IMR-90 (cell line): ENCODE measurements at regions not wholly inside any gene's neighbourhood (a gene's known extent, or its start where the extent isn't known, plus 50 kb on each side); places are given as distances from the start of the nearest gene placed in this dataset.

ENCODE experiments used
- ATAC-seq: fragments of 200-7000 bp; cut with Tn5 transposase; 2 replicates; pipeline ENCODE4 v1.9.1; 2020; ENCODE audit warnings: low read depth, mild to moderate bottlenecking, moderate library complexity
- BruUV-seq: library from RNA; stranded (reverse); fragments of 400-500 nt; replicated peaks from 2 replicates; lab custom pipeline; 2021; lab: Mats Ljungman, UMichigan
- CTCF ChIA-PET: fragments of 300-600 bp; formaldehyde crosslinking; extraction: SDS; loops from one replicate; lab custom pipeline; 2021; ENCODE audit warnings: antibody characterized with exemption; lab: Yijun Ruan, JAX
- POLR2A ChIA-PET: fragments of 300-600 bp; sonication (Branson Sonifier 250); formaldehyde crosslinking; loops from one replicate; lab custom pipeline; 2022; ENCODE audit warnings: antibody characterized with exemption; ENCODE audit not compliant: unreplicated experiment; lab: Charles Lee
- DNase-seq: peaks from one replicate; pipeline ENCODE4 v3.0.0; 2013
- H2AFZ ChIP-seq: replicated peaks from 2 replicates; pipeline ENCODE3; 2013; ENCODE audit warnings: low read length, mild to moderate bottlenecking; ENCODE audit not compliant: poor library complexity
- H2AK5ac ChIP-seq: 2 replicates; pipeline ENCODE4 v1.6.1; 2013; ENCODE audit warnings: low read depth, low read length, inconsistent platforms
- H2AK9ac ChIP-seq: replicated peaks from 2 replicates; pipeline ENCODE3; 2013; ENCODE audit warnings: mild to moderate bottlenecking, low read depth, low read length, moderate library complexity; ENCODE audit not compliant: poor library complexity
- H2BK120ac ChIP-seq: 2 replicates; pipeline ENCODE4 v1.6.1; 2013; ENCODE audit warnings: low read depth, low read length, inconsistent platforms
- H2BK15ac ChIP-seq: 3 replicates; pipeline ENCODE4 v1.6.1; 2013; ENCODE audit warnings: low read depth, low read length, inconsistent platforms
- H2BK20ac ChIP-seq: 2 replicates; pipeline ENCODE4 v1.6.1; 2013; ENCODE audit warnings: low read depth, mild to moderate bottlenecking, inconsistent platforms, low read length, moderate library complexity
- H2BK5ac ChIP-seq: 2 replicates; pipeline ENCODE4 v1.6.1; 2013; ENCODE audit warnings: mild to moderate bottlenecking, low read depth, low read length, inconsistent platforms; ENCODE audit not compliant: poor library complexity, severe bottlenecking
- H3K14ac ChIP-seq: replicated peaks from 2 replicates; pipeline ENCODE4 v1.6.1; 2013; ENCODE audit warnings: low read depth, low read length, inconsistent platforms
- H3K18ac ChIP-seq: 2 replicates; pipeline ENCODE4 v1.6.1; 2013; ENCODE audit warnings: low read depth, low read length, control low read depth
- H3K23ac ChIP-seq: 2 replicates; pipeline ENCODE4 v1.6.1; 2013; ENCODE audit warnings: low read depth, low read length, inconsistent platforms
- H3K27ac ChIP-seq: 2 replicates; pipeline ENCODE4 v1.5.1; 2013; ENCODE audit warnings: mild to moderate bottlenecking, control low read depth, low read length; ENCODE audit not compliant: insufficient read depth
- H3K27me3 ChIP-seq: 2 replicates; pipeline ENCODE4 v1.6.1; 2013; ENCODE audit warnings: low read length; ENCODE audit not compliant: control insufficient read depth, insufficient read depth
- H3K36me3 ChIP-seq: 2 replicates; pipeline ENCODE4 v1.6.1; 2013; ENCODE audit warnings: low read length, mixed read lengths; ENCODE audit not compliant: control insufficient read depth, insufficient read depth
- H3K4ac ChIP-seq: 2 replicates; pipeline ENCODE4 v1.6.1; 2013; ENCODE audit warnings: low read depth, low read length, inconsistent platforms
- H3K4me1 ChIP-seq: 2 replicates; pipeline ENCODE4 v1.6.1; 2013; ENCODE audit warnings: low read length, mixed read lengths; ENCODE audit not compliant: control insufficient read depth, insufficient read depth
- H3K4me2 ChIP-seq: 2 replicates; pipeline ENCODE4 v1.6.1; 2013; ENCODE audit warnings: low read depth, mild to moderate bottlenecking, control low read depth, low read length, moderate library complexity
- H3K4me3 ChIP-seq: 2 replicates; pipeline ENCODE4 v1.5.1; 2013; ENCODE audit warnings: low read depth, mild to moderate bottlenecking, control low read depth, low read length, moderate library complexity; ENCODE audit not compliant: insufficient read depth
- H3K56ac ChIP-seq: 2 replicates; pipeline ENCODE4 v1.6.1; 2013; ENCODE audit warnings: low read length, inconsistent platforms; ENCODE audit not compliant: insufficient read depth; ENCODE audit errors: extremely low read depth
- H3K79me1 ChIP-seq, 2 experiments: 2 replicates each; pipeline ENCODE4 v1.6.1; 2013; ENCODE audit warnings: low read length in 2 of 2, inconsistent platforms in 1 of 2, low read depth in 1 of 2
- H3K9ac ChIP-seq: 2 replicates; pipeline ENCODE4 v1.6.1; 2013; ENCODE audit warnings: low read depth, low read length, control low read depth
- H3K9me1 ChIP-seq: 2 replicates; pipeline ENCODE4 v1.6.1; 2013; ENCODE audit warnings: low read length, inconsistent platforms; ENCODE audit not compliant: insufficient read depth
- H3K9me3 ChIP-seq: 2 replicates; pipeline ENCODE4 v1.6.1; 2013; ENCODE audit warnings: low read length; ENCODE audit not compliant: control insufficient read depth, insufficient read depth
- H4K20me1 ChIP-seq: 2 replicates; pipeline ENCODE4 v1.6.1; 2013; ENCODE audit warnings: low read length, inconsistent platforms; ENCODE audit not compliant: insufficient read depth
- H4K5ac ChIP-seq: 2 replicates; pipeline ENCODE4 v1.6.1; 2013; ENCODE audit warnings: mild to moderate bottlenecking, low read depth, low read length, control low read depth
- H4K8ac ChIP-seq, 2 experiments: 2 replicates each; pipeline ENCODE4 v1.6.1; 2013; ENCODE audit warnings: low read depth in 2 of 2, low read length in 2 of 2, control low read depth in 1 of 2, inconsistent platforms in 1 of 2
- H4K91ac ChIP-seq: 2 replicates; pipeline ENCODE4 v1.6.1; 2013; ENCODE audit warnings: low read depth, low read length, inconsistent platforms; ENCODE audit not compliant: insufficient read depth
- BHLHE40 ChIP-seq: fragments of 150-350 bp; IDR thresholded peaks from 2 replicates; pipeline ENCODE4 v1.6.1; 2016; ENCODE audit warnings: mild to moderate bottlenecking, low read depth, low read length
- CEBPB ChIP-seq: IDR thresholded peaks from 2 replicates; pipeline ENCODE4 v1.6.1; 2012; ENCODE audit warnings: low read depth, low read length, improper control_type of control experiment
- CHD1 ChIP-seq: IDR thresholded peaks from 2 replicates; pipeline ENCODE4 v1.6.1; 2012; ENCODE audit warnings: low read depth, low read length, improper control_type of control experiment
- CTCF ChIP-seq: conservative IDR thresholded peaks from 2 replicates; pipeline ENCODE4 v1.5.1; 2012; ENCODE audit warnings: mild to moderate bottlenecking, low read depth, low read length, improper control_type of control experiment
- ELK1 ChIP-seq: fragments of 150-350 bp; IDR thresholded peaks from 2 replicates; pipeline ENCODE4 v1.6.1; 2016; ENCODE audit warnings: low read depth, mild to moderate bottlenecking, low read length, moderate library complexity, borderline replicate concordance
- FOS ChIP-seq: fragments of 150-350 bp; IDR thresholded peaks from 2 replicates; pipeline ENCODE4 v1.6.1; 2016; ENCODE audit warnings: low read depth, low read length
- MAFK ChIP-seq: IDR thresholded peaks from 2 replicates; pipeline ENCODE4 v1.6.1; 2012; ENCODE audit warnings: low read depth, low read length, improper control_type of control experiment
- MAZ ChIP-seq: IDR thresholded peaks from 2 replicates; pipeline ENCODE4 v1.6.1; 2012; ENCODE audit warnings: low read depth, mild to moderate bottlenecking, low read length, improper control_type of control experiment, moderate library complexity, borderline replicate concordance
- MXI1 ChIP-seq: IDR thresholded peaks from 2 replicates; pipeline ENCODE4 v1.6.1; 2012; ENCODE audit warnings: low read depth, mild to moderate bottlenecking, low read length, moderate library complexity, borderline replicate concordance
- NFE2L2 ChIP-seq: fragments of 150-350 bp; IDR thresholded peaks from 2 replicates; pipeline ENCODE4 v1.6.1; 2016; ENCODE audit warnings: low read depth, mild to moderate bottlenecking, low read length
- POLR2A ChIP-seq: IDR thresholded peaks from 2 replicates; pipeline ENCODE4 v1.6.1; 2012; ENCODE audit warnings: mild to moderate bottlenecking, low read depth, low read length
- RAD21 ChIP-seq: IDR thresholded peaks from 2 replicates; pipeline ENCODE4 v1.6.1; 2012; ENCODE audit warnings: low read length, improper control_type of control experiment
- RCOR1 ChIP-seq: IDR thresholded peaks from 2 replicates; pipeline ENCODE4 v1.6.1; 2012; ENCODE audit warnings: mild to moderate bottlenecking, low read length, improper control_type of control experiment; ENCODE audit not compliant: insufficient replicate concordance
- RFX5 ChIP-seq: IDR thresholded peaks from 2 replicates; pipeline ENCODE4 v1.8.0; 2012; ENCODE audit warnings: low read depth, mild to moderate bottlenecking, low read length, moderate library complexity
- SMC3 ChIP-seq: fragments of 150-350 bp; IDR thresholded peaks from 2 replicates; pipeline ENCODE4 v1.6.1; 2016; ENCODE audit warnings: low read depth, mild to moderate bottlenecking, antibody characterized with exemption, low read length, moderate library complexity
- USF2 ChIP-seq: fragments of 150-350 bp; IDR thresholded peaks from 2 replicates; pipeline ENCODE4 v1.6.1; 2017; ENCODE audit warnings: mild to moderate bottlenecking, antibody characterized with exemption, low read length, low read depth
- WGBS, 2 experiments: methylation state at CpG; one replicate each; pipeline versions ENCODE4 v1.1.5 to v1.1.7; 2013; ENCODE audit warnings: missing lambda C conversion rate in 2 of 2; ENCODE audit not compliant: insufficient read length in 1 of 2; ENCODE audit errors: extremely low coverage in 2 of 2; 5-methylcytosine and 5-hydroxymethylcytosine counted together
- dilution Hi-C: fragments of 300-500 bp; cut with HindIII; formaldehyde crosslinking; loops from one replicate; pipeline ENCODE4 v1.14.3; 2018; ENCODE audit warnings: low sequenced_read_pairs; ENCODE audit not compliant: unreplicated experiment
- in situ Hi-C: fragments of 300-500 bp; cut with MboI; formaldehyde crosslinking; loops from 3 replicates; pipeline ENCODE4 v1.14.3; 2019; ENCODE audit warnings: low sequenced_read_pairs, inconsistent platforms, mixed read lengths
- intact Hi-C: fragments of 100-400 bp; cut with micrococcal nuclease; formaldehyde crosslinking; loops from 2 replicates; pipeline ENCODE4 v1.10.0; 2022

GRCh38 chr18:40612356-40612755 is 1342.7 kb upstream of the PIK3C3 start:
- POLR2A ChIA-PET, result no interaction called here
- Histone ChIP-seq H4K20me1 (no peaks in the 10 kb centered on the region), H2BK20ac (no peak overlapping the region), H3K9ac (no peak overlapping the region), H3K14ac (no peak overlapping the region), H3K27me3 (no peaks in the 10 kb centered on the region), H3K9me1 (no peaks in the 10 kb centered on the region), H3K4ac (no peak overlapping the region), H2BK120ac (no peak overlapping the region), H3K23ac (no peak overlapping the region), H4K91ac (no peak overlapping the region), H2AK5ac (no peak overlapping the region), H3K27ac (no peak overlapping the region), H2BK5ac (no peak overlapping the region), H4K5ac (no peak overlapping the region), H3K9me3 (no peaks in the 10 kb centered on the region), H3K4me3 (no peak overlapping the region), H2BK15ac (no peak overlapping the region), H3K4me2 (no peak overlapping the region), H3K18ac (no peak overlapping the region), H2AFZ (no peak overlapping the region), H3K36me3 (no peaks in the 10 kb centered on the region), H4K8ac (no peak overlapping the region), H2AK9ac (no peak overlapping the region), H3K4me1 (no peaks in the 10 kb centered on the region), H3K79me1 (no peaks in the 10 kb centered on the region), H3K56ac (no peak overlapping the region)
- no TSS peak for BruUV-seq
- TF ChIP-seq SMC3 (no peak), CHD1 (no peak), CTCF (no peak), POLR2A (no peak), ELK1 (no peak), CEBPB (no peak), MAFK (no peak), FOS (no peak), RFX5 (no peak), RAD21 (no peak), MAZ (no peak), USF2 (no peak), MXI1 (no peak), BHLHE40 (no peak), NFE2L2 (no peak), RCOR1 (no peak)
- DNase-seq, result no peak
- no CpG with 5 or more reads among the region's 1 CpG for WGBS, 2 experiments
- ATAC-seq, result no peak
- CTCF ChIA-PET, result interaction anchor here (0.8 kb wide), 1 partner anchor 8 kb away, joined by 3 read pairs; no protein-coding TSS in a partner anchor
- intact Hi-C loops, result no loop called here
- in situ Hi-C loops, result no loop called here
- dilution Hi-C loops, result no loop called here
